GM12878 (cell line): ENCODE measurements at regions not wholly inside any gene's neighbourhood (a gene's known extent, or its start where the extent isn't known, plus 50 kb on each side); places are given as distances from the start of the nearest gene placed in this dataset.

ENCODE experiments used
- ATAC-seq: fragments of 200-7000 bp; cut with Tn5 transposase; 3 replicates; pipeline ENCODE4 v1.9.1; 2020; ENCODE audit warnings: mild to moderate bottlenecking, moderate library complexity
- BruUV-seq: library from RNA; stranded (reverse); fragments of 400-500 nt; replicated peaks from 2 replicates; lab custom pipeline; 2021; lab: Mats Ljungman, UMichigan
- CTCF ChIA-PET: fragments of 300-600 bp; sonication (Branson Sonifier 250); formaldehyde crosslinking; extraction: SDS; loops from one replicate; lab custom pipeline; 2021; ENCODE audit warnings: inconsistent platforms; lab: Yijun Ruan, JAX
- POLR2A ChIA-PET: fragments of 350-600 bp; formaldehyde crosslinking; extraction: SDS; loops from one replicate; lab custom pipeline; 2021; ENCODE audit warnings: inconsistent platforms; lab: Charles Lee
- RAD21 ChIA-PET: fragments of 300-600 bp; sonication (Branson Sonifier 250); formaldehyde crosslinking; loops from one replicate; lab custom pipeline; 2023; ENCODE audit warnings: antibody characterized with exemption; ENCODE audit not compliant: unreplicated experiment; lab: Charles Lee
- SMC1A ChIA-PET: fragments of 300-600 bp; sonication (Branson Sonifier 250); formaldehyde crosslinking; loops from one replicate; lab custom pipeline; 2023; ENCODE audit not compliant: unreplicated experiment, uncharacterized antibody; lab: Charles Lee
- DNase-seq: peaks from one replicate; pipeline ENCODE4 v3.0.0-alpha.2; 2011; ENCODE audit warnings: low read depth, low spot score
- FAIRE-seq: peaks from 3 replicates; lab custom pipeline; 2011; peaks lifted over from hg19 to GRCh38; lab: Jason Lieb, UNC
- H2AFZ ChIP-seq: 2 replicates; pipeline ENCODE4 v1.6.0; 2011; ENCODE audit warnings: low read depth, low read length, control low read depth; ENCODE audit not compliant: control insufficient read depth
- H3K27ac ChIP-seq: 2 replicates; pipeline ENCODE4 v1.5.1; 2011; ENCODE audit warnings: control low read depth; ENCODE audit not compliant: control insufficient read depth, insufficient read depth
- H3K27me3 ChIP-seq, 2 experiments: replicated peaks in 1 of 2; 2 replicates each; pipeline versions ENCODE4 v1.6.0 to v1.6.1; 2011; ENCODE audit warnings: low read length in 1 of 2; ENCODE audit not compliant: control insufficient read depth in 2 of 2, insufficient read depth in 2 of 2
- H3K36me3 ChIP-seq, 2 experiments: 2 replicates each; pipeline ENCODE4 v1.5.1; 2011; ENCODE audit warnings: low read length in 1 of 2; ENCODE audit not compliant: control insufficient read depth in 2 of 2, insufficient read depth in 2 of 2
- H3K4me1 ChIP-seq: 2 replicates; pipeline ENCODE4 v1.6.1; 2011; ENCODE audit warnings: mild to moderate bottlenecking, low read length, moderate library complexity, mixed read lengths; ENCODE audit not compliant: control insufficient read depth, insufficient read depth
- H3K4me2 ChIP-seq: 2 replicates; pipeline ENCODE4 v1.6.0; 2011; ENCODE audit warnings: control low read depth; ENCODE audit not compliant: control insufficient read depth, insufficient read depth
- H3K4me3 ChIP-seq: fragments of 200-600 bp; sonication (generic); 2 replicates; pipeline ENCODE4 v1.5.1; 2016
- H3K79me2 ChIP-seq: 2 replicates; pipeline ENCODE4 v1.6.0; 2011; ENCODE audit warnings: low read length; ENCODE audit not compliant: control insufficient read depth, insufficient read depth
- H3K9ac ChIP-seq: 2 replicates; pipeline ENCODE4 v1.8.0; 2011; ENCODE audit warnings: low read length, control low read depth, mixed read lengths; ENCODE audit not compliant: control insufficient read depth, insufficient read depth
- H3K9me3 ChIP-seq: replicated peaks from 3 replicates; pipeline ENCODE4 v1.5.1; 2011; ENCODE audit warnings: mild to moderate bottlenecking, low read length; ENCODE audit not compliant: control insufficient read depth, insufficient read depth
- H4K20me1 ChIP-seq: 2 replicates; pipeline ENCODE4 v1.6.0; 2011; ENCODE audit not compliant: control insufficient read depth, insufficient read depth
- BACH1 ChIP-seq: fragments of 450-650 bp; IDR thresholded peaks from 2 replicates; pipeline ENCODE4 v1.6.1; 2017; ENCODE audit warnings: mild to moderate bottlenecking, borderline replicate concordance
- BCL11A ChIP-seq: IDR thresholded peaks from 2 replicates; pipeline ENCODE4 v1.6.1; 2011; ENCODE audit warnings: low read depth, low read length
- BMI1 ChIP-seq: fragments of 450-650 bp; IDR thresholded peaks from 2 replicates; pipeline ENCODE4 v1.6.1; 2016; ENCODE audit warnings: mild to moderate bottlenecking, moderate library complexity, borderline replicate concordance
- CBFB ChIP-seq: IDR thresholded peaks from 2 replicates; pipeline ENCODE4 v1.6.1; 2016; ENCODE audit warnings: antibody characterized with exemption, low read depth
- CEBPB ChIP-seq, 2 experiments: fragments of 150-350 bp in 1 of 2; IDR thresholded peaks; 2 replicates each; pipeline ENCODE4 v1.6.1; 2012 to 2014; ENCODE audit warnings: low read depth in 2 of 2, low read length in 2 of 2, borderline replicate concordance in 1 of 2, inconsistent platforms in 1 of 2
- CHD1 ChIP-seq: IDR thresholded peaks from 2 replicates; pipeline ENCODE4 v1.6.1; 2012; ENCODE audit warnings: low read depth, low read length, improper control_type of control experiment
- DPF2 ChIP-seq: fragments of 450-650 bp; IDR thresholded peaks from 2 replicates; pipeline ENCODE4 v1.6.1; 2017; ENCODE audit warnings: mild to moderate bottlenecking
- EGR1 ChIP-seq, 2 experiments: IDR thresholded peaks; 1 replicate in 1 of 2; 2 replicates in 1 of 2; pipeline ENCODE4 v1.6.1; 2011 to 2012; ENCODE audit warnings: low read depth in 2 of 2, low read length in 2 of 2, borderline replicate concordance in 1 of 2, mild to moderate bottlenecking in 1 of 2, moderate library complexity in 1 of 2
- FOS ChIP-seq: IDR thresholded peaks from 3 replicates; pipeline ENCODE4 v1.6.1; 2011; ENCODE audit warnings: borderline replicate concordance; ENCODE audit not compliant: insufficient read length; ENCODE audit errors: extremely low read depth
- MLLT1 ChIP-seq: fragments of 450-650 bp; IDR thresholded peaks from 2 replicates; pipeline ENCODE4 v1.6.1; 2016; ENCODE audit warnings: mild to moderate bottlenecking
- NFYA ChIP-seq: IDR thresholded peaks from 2 replicates; pipeline ENCODE4 v1.6.1; 2011; ENCODE audit warnings: low read depth, mild to moderate bottlenecking, low read length, improper control_type of control experiment, borderline replicate concordance
- NR2F1 ChIP-seq: fragments of 450-650 bp; conservative IDR thresholded peaks from 2 replicates; pipeline ENCODE4 v1.6.1; 2017; ENCODE audit warnings: mild to moderate bottlenecking
- POLR2A ChIP-seq: IDR thresholded peaks from 2 replicates; pipeline ENCODE4 v1.6.1; 2011; ENCODE audit warnings: low read depth, mild to moderate bottlenecking, low read length
- RFX5 ChIP-seq: IDR thresholded peaks from 2 replicates; pipeline ENCODE4 v1.6.1; 2011; ENCODE audit warnings: low read depth, low read length, improper control_type of control experiment
- SREBF2 ChIP-seq: IDR thresholded peaks from 2 replicates; pipeline ENCODE4 v1.6.1; 2012; ENCODE audit warnings: mild to moderate bottlenecking, low read length
- ZNF592 ChIP-seq: fragments of 450-650 bp; IDR thresholded peaks from 2 replicates; pipeline ENCODE4 v1.6.1; 2017; ENCODE audit warnings: mild to moderate bottlenecking, moderate library complexity
- WGBS: methylation state at CpG from one replicate; pipeline ENCODE4 v1.1.6; 2016; ENCODE audit warnings: low lambda C conversion rate; ENCODE audit not compliant: insufficient replicate concordance, insufficient coverage; ENCODE audit errors: missing lambda C conversion rate; 5-methylcytosine and 5-hydroxymethylcytosine counted together
- in situ Hi-C: fragments of 300-500 bp; cut with MboI; formaldehyde crosslinking; loops from 9 replicates; pipeline ENCODE4 v1.14.3; 2018; ENCODE audit warnings: mixed read lengths
- intact Hi-C: fragments of 100-400 bp; cut with micrococcal nuclease; formaldehyde crosslinking; loops from one replicate; pipeline ENCODE4 v1.14.2; 2022; ENCODE audit not compliant: unreplicated experiment

- no peak overlapping the region for H3K4me3 ChIP-seq
- no peaks in the 10 kb centered on the region for H3K27me3 ChIP-seq
- DNase-seq (no peak), FAIRE-seq (no peak), ATAC-seq (no peak)
- H3K9me3 ChIP-seq: no peaks in the 10 kb centered on the region
- intact Hi-C loops: no loop called here
- H2AFZ ChIP-seq: no peak overlapping the region
- SMC1A ChIA-PET: no interaction called here
- no peaks in the 10 kb centered on the region for H3K79me2 ChIP-seq
- RAD21 ChIA-PET: no interaction called here
- CTCF ChIA-PET: no interaction called here
- H3K4me1 ChIP-seq: no peaks in the 10 kb centered on the region
- H3K27ac ChIP-seq: no peak overlapping the region
- in situ Hi-C loops: no loop called here
- H4K20me1 ChIP-seq: no peaks in the 10 kb centered on the region
- no peaks in the 10 kb centered on the region for H3K36me3 ChIP-seq
- WGBS: 17% methylated on average over 2 of the region's 2 CpGs
- no peak for TF ChIP-seq MLLT1
- TF ChIP-seq CHD1: no peak
- TF ChIP-seq FOS: no peak
- no peak for TF ChIP-seq BMI1
- TF ChIP-seq DPF2: no peak
- TF ChIP-seq BCL11A: no peak
- no peak for TF ChIP-seq POLR2A
- TF ChIP-seq RFX5: no peak
- no peak for TF ChIP-seq BACH1
- POLR2A ChIA-PET: no interaction called here
- no TSS peak for BruUV-seq
- H3K9ac ChIP-seq: no peak overlapping the region
- no peak overlapping the region for H3K4me2 ChIP-seq
Observed at GRCh38 chr18:65422544-65423136, 328.2 kb upstream of the CDH7 start.

- no peak overlapping the region for H3K4me3 ChIP-seq
- no peak overlapping the region for H2AFZ ChIP-seq
- H3K9me3 ChIP-seq: no peaks in the 10 kb centered on the region
- POLR2A ChIA-PET: no interaction called here
- no peaks in the 10 kb centered on the region for H3K79me2 ChIP-seq
- H3K4me2 ChIP-seq: no peak overlapping the region
- CTCF ChIA-PET: no interaction called here
- no peaks in the 10 kb centered on the region for H3K36me3 ChIP-seq
- in situ Hi-C loops (no loop called here), intact Hi-C loops (no loop called here)
- H3K9ac ChIP-seq: no peak overlapping the region
- no peak for FAIRE-seq
- H3K4me1 ChIP-seq: no peaks in the 10 kb centered on the region
- ATAC-seq: no peak
- no peaks in the 10 kb centered on the region for H4K20me1 ChIP-seq
- no TSS peak for BruUV-seq
- no peak for DNase-seq
- H3K27me3 ChIP-seq: no peaks in the 10 kb centered on the region
- H3K27ac ChIP-seq: no peak overlapping the region
- RAD21 ChIA-PET: no interaction called here
- SMC1A ChIA-PET: no interaction called here
- TF ChIP-seq ZNF592: no peak
- no peak for TF ChIP-seq EGR1 (IDR thresholded peaks at IDR 0.05; ENCODE audit: borderline replicate concordance in 1 of 2, low read depth in 2 of 2, low read length in 2 of 2)
- TF ChIP-seq SREBF2: no peak
- TF ChIP-seq NR2F1: no peak
- no peak for TF ChIP-seq CEBPB (IDR thresholded peaks at IDR 0.05; ENCODE audit: borderline replicate concordance in 1 of 2, low read depth in 2 of 2, low read length in 2 of 2)
- no peak for TF ChIP-seq NFYA
- no peak for TF ChIP-seq POLR2A
- TF ChIP-seq CBFB: no peak
Observed at GRCh38 chr18:65415098-65415497, 335.7 kb upstream of the CDH7 start.
